Choroid plexus epithelial cell (primary cell): ENCODE measurements at regions not wholly inside any gene's neighbourhood (a gene's known extent, or its start where the extent isn't known, plus 50 kb on each side); places are given as distances from the start of the nearest gene placed in this dataset.

Experiments used
- DNase-seq: peaks from one replicate; pipeline ENCODE4 v3.0.0-alpha.2; 2010; ENCODE audit warnings: low read depth
- H3K4me3 ChIP-seq: 2 replicates; pipeline ENCODE4 v1.5.1; 2011; ENCODE audit warnings: low read depth, mild to moderate bottlenecking, control low read depth, low read length, moderate library complexity
- CTCF ChIP-seq: conservative IDR thresholded peaks from 2 replicates; pipeline ENCODE4 v1.5.1; 2011; ENCODE audit warnings: low read depth, mild to moderate bottlenecking, control low read depth, inconsistent platforms, low read length, moderate library complexity

- no peak for DNase-seq
- TF ChIP-seq CTCF, result no peak
Observed at GRCh38 chrX:121244511-121244910, 197.1 kb downstream of the GLUD2 start.

GRCh38 chrX:121245763-121246162 is 198.4 kb downstream of the GLUD2 start:
- TF ChIP-seq CTCF, result no peak
- no peak overlapping the region for H3K4me3 ChIP-seq
- DNase-seq, result no peak

More at GRCh38 chrX:121244511-121244910, 197.1 kb downstream of the GLUD2 start:
- H3K4me3 ChIP-seq, result no peak overlapping the region

GRCh38 chrX:121254336-121254735 is 206.9 kb downstream of the GLUD2 start:
- TF ChIP-seq CTCF, result peak; percentile 30
- no peak overlapping the region for H3K4me3 ChIP-seq
- peak; percentile 2 for DNase-seq

- no peak for TF ChIP-seq CTCF
- DNase-seq, result no peak
Observed at GRCh38 chrX:121256647-121257046, 209.2 kb downstream of the GLUD2 start.

GRCh38 chrX:121258545-121258944 is 211.1 kb downstream of the GLUD2 start:
- no peak for DNase-seq
- no peak for TF ChIP-seq CTCF
- no peak overlapping the region for H3K4me3 ChIP-seq

More at GRCh38 chrX:121256647-121257046, 209.2 kb downstream of the GLUD2 start:
- no peak overlapping the region for H3K4me3 ChIP-seq

- TF ChIP-seq CTCF, result no peak
- no peak for DNase-seq
- no peak overlapping the region for H3K4me3 ChIP-seq
Observed at GRCh38 chrX:121259170-121259569, 211.8 kb downstream of the GLUD2 start.

GRCh38 chrX:121260596-121261240 is 213.3 kb downstream of the GLUD2 start:
- no peak overlapping the region for H3K4me3 ChIP-seq
- no peak for TF ChIP-seq CTCF
- no peak for DNase-seq
